A204.1 (cell line): ENCODE measurements at regions not wholly inside any gene's neighbourhood (a gene's known extent, or its start where the extent isn't known, plus 50 kb on each side); places are given as distances from the start of the nearest gene placed in this dataset.
A peak's percentile ranks its signal among the peaks of the same experiment; 100 is the strongest.
"Not testable (repeated sequence)": the region's sequence is repeated elsewhere in the genome, so short reads cannot be mapped to it uniquely, and the experiment has no call there.

Experiments used
- FAIRE-seq: peaks from 2 replicates; lab custom pipeline; 2012; peaks lifted over from hg19 to GRCh38; lab: Jason Lieb, UNC

- no peak for FAIRE-seq
Measured at GRCh38 chr4:64724689-64725088, 315.4 kb upstream of the TECRL start.

GRCh38 chr4:64721106-64721505, 311.9 kb upstream of the TECRL start:
- no peak for FAIRE-seq

GRCh38 chr4:64718091-64718490, 308.8 kb upstream of the TECRL start:
- FAIRE-seq, result no peak

- no peak for FAIRE-seq
Measured at GRCh38 chr4:64715741-64716140, 306.5 kb upstream of the TECRL start.

GRCh38 chr4:64713256-64713840, 304.1 kb upstream of the TECRL start:
- FAIRE-seq, result peak; percentile 92

- no peak for FAIRE-seq
Measured at GRCh38 chr4:64712590-64712989, 303.3 kb upstream of the TECRL start.

GRCh38 chr4:64705989-64706388, 296.7 kb upstream of the TECRL start:
- FAIRE-seq, result no peak

- no peak for FAIRE-seq
Measured at GRCh38 chr4:64698171-64698570, 288.9 kb upstream of the TECRL start.

GRCh38 chr4:64682946-64683345, 273.7 kb upstream of the TECRL start:
- FAIRE-seq, result no peak

GRCh38 chr4:64682481-64682880, 273.2 kb upstream of the TECRL start:
- FAIRE-seq, result no peak

- FAIRE-seq, result not testable (repeated sequence)
Measured at GRCh38 chr4:64673121-64673520, 263.9 kb upstream of the TECRL start.

- FAIRE-seq, result no peak
Measured at GRCh38 chr4:64670647-64671046, 261.4 kb upstream of the TECRL start.

GRCh38 chr4:64643841-64644240, 234.6 kb upstream of the TECRL start:
- no peak for FAIRE-seq

GRCh38 chr4:64642936-64643335, 233.7 kb upstream of the TECRL start:
- no peak for FAIRE-seq

- FAIRE-seq, result not testable (repeated sequence)
Measured at GRCh38 chr4:64640402-64640801, 231.2 kb upstream of the TECRL start.

- no peak for FAIRE-seq
Measured at GRCh38 chr4:64625438-64625837, 216.2 kb upstream of the TECRL start.

- peak; percentile 94 for FAIRE-seq
Measured at GRCh38 chr4:64617800-64618199, 208.6 kb upstream of the TECRL start.

GRCh38 chr4:64614276-64614675, 205.0 kb upstream of the TECRL start:
- FAIRE-seq, result no peak

- no peak for FAIRE-seq
Measured at GRCh38 chr4:64613046-64613445, 203.8 kb upstream of the TECRL start.

- FAIRE-seq, result no peak
Measured at GRCh38 chr4:64598066-64598465, 188.8 kb upstream of the TECRL start.

GRCh38 chr4:64594723-64595122, 185.5 kb upstream of the TECRL start:
- no peak for FAIRE-seq

- no peak for FAIRE-seq
Measured at GRCh38 chr4:64588507-64588906, 179.3 kb upstream of the TECRL start.

GRCh38 chr4:64584981-64585557, 175.8 kb upstream of the TECRL start:
- FAIRE-seq, result peak; percentile 98

- FAIRE-seq, result no peak
Measured at GRCh38 chr4:64584125-64584524, 174.9 kb upstream of the TECRL start.

- no peak for FAIRE-seq
Measured at GRCh38 chr4:64582492-64582891, 173.2 kb upstream of the TECRL start.
